RCC 7860 (cell line): ENCODE measurements at regions not wholly inside any gene's neighbourhood (a gene's known extent, or its start where the extent isn't known, plus 50 kb on each side); places are given as distances from the start of the nearest gene placed in this dataset.

ENCODE experiments used
- DNase-seq: peaks from one replicate; pipeline ENCODE4 v3.0.0-alpha.2; 2015; ENCODE audit warnings: low spot score
- FAIRE-seq: peaks from 2 replicates; lab custom pipeline; 2012; peaks lifted over from hg19 to GRCh38; lab: Jason Lieb, UNC

GRCh38 chr13:102935896-102936321 lies 90.1 kb downstream of the ERCC5 start:
- DNase-seq (no peak), FAIRE-seq (no peak)

DNA sequence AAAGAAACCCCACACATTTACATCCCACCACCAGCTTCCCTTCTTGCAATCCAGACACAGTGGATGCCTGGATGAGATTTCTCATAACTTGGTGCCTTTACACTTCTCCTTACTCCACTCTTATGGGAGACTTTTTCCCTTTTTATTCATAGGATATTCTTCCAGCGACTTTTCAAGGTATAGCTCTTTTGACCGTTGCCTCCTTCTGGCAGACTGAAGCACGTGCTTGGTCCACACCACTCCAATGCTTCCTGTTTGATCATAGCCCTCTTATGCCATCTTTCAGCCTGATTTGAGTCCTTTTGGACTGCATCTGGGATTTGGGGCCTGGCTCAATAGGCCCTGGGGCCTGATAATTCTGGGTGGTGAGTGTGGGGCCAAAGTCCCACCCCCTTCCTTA lies 87.7 kb downstream of the ERCC5 start:
- no peak for DNase-seq
- no peak for FAIRE-seq

GRCh38 chr13:102933122-102933521 lies 87.3 kb downstream of the ERCC5 start:
- FAIRE-seq: no peak
- no peak for DNase-seq

DNA sequence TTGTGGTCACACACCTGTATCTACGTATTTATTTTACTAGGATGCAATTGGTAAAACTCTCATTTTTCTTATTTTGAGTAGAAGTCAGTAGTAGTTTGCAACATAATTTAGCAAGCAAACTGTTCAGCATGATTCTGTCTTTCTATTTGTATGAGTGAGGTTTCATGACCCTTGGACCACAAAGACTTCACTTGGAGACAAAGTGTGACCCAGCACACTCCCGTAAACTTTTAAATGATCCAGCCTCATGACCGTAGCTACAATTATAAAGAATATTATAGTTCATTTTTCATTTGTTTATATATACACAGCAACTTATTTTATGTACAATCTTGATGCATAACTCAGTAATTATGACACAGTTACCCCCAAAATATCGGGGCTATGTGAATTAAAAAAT lies 86.5 kb downstream of the ERCC5 start:
- DNase-seq: no peak
- FAIRE-seq: no peak

- no peak for FAIRE-seq
- no peak for DNase-seq
Observed at GRCh38 chr13:102930566-102930965, 84.7 kb downstream of the ERCC5 start.

GRCh38 chr13:102928941-102929675 lies 83.3 kb downstream of the ERCC5 start:
- FAIRE-seq: no peak
- no peak for DNase-seq
